C4-2B (cell line): ENCODE measurements at regions not wholly inside any gene's neighbourhood (a gene's known extent, or its start where the extent isn't known, plus 50 kb on each side); places are given as distances from the start of the nearest gene placed in this dataset.

ENCODE experiments used
- H3K27ac ChIP-seq: fragments of 450-650 bp; 2 replicates; pipeline ENCODE4 v1.5.1; 2017
- CTCF ChIP-seq: fragments of 450-650 bp; conservative IDR thresholded peaks from 2 replicates; pipeline ENCODE4 v1.5.1; 2017; ENCODE audit warnings: mild to moderate bottlenecking
- ZFX ChIP-seq: fragments of 450-650 bp; IDR thresholded peaks from 2 replicates; pipeline ENCODE4 v1.6.1; 2017

- TF ChIP-seq CTCF (no peak), ZFX (no peak)
- no peak overlapping the region for H3K27ac ChIP-seq
These were observed 546.6 kb upstream of the CHAC2 start for GRCh38 chr2:53220969-53221368.

- H3K27ac ChIP-seq: no peak overlapping the region
- TF ChIP-seq ZFX (no peak), CTCF (no peak)
These were observed 550.4 kb upstream of the CHAC2 start for GRCh38 chr2:53217250-53217649.

- no peak overlapping the region for H3K27ac ChIP-seq
- no peak for TF ChIP-seq ZFX
- no peak for TF ChIP-seq CTCF
These were observed 550.8 kb upstream of the CHAC2 start for GRCh38 chr2:53216805-53217204.

DNA sequence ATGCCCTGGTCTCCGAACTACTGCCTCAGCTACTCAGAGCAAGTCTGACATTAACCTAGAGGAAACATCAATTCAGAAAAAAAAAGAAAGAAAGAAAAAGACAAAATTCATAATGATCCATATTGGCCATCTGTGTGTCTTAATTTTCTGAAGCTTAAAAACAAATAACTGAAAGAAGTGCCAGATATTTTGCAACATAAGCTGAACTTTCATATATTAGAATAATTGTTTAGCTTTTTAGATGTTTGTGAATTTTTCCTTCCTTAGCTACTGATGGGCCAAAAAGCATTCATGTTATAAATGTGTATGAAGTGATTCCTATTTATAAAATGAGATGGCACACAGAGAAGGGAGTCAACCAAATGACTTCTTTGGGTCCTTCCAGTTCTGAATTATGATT is 555.0 kb upstream of the CHAC2 start:
- no peak overlapping the region for H3K27ac ChIP-seq
- no peak for TF ChIP-seq CTCF
- TF ChIP-seq ZFX: no peak

DNA sequence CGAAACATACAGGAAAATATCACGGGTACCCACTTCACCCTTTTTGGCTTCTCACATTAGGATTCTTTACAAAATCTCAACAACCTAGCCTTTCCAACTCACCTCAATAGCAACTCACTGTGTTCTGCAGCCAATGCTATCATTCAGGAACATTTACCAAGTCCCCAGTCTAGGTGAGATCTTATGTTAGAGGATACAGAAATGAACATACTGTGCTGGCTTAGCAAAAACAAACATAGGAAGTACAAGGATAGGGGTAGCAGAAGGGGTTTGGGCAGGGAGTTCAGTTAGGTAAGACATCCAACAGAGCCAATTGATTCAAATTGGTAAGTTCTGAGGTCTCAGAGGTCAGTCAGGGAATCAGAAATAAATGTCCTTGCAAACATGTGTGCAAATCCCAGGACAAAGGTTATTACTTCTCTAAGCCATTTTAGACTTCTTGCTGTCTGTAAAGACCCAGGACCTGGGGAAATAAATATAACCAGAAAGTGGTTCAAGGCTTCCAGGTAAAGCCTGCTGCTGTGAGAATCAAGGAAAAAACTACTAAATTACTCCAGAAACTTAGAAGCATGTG is 556.3 kb upstream of the CHAC2 start:
- no peak overlapping the region for H3K27ac ChIP-seq
- TF ChIP-seq ZFX: no peak
- TF ChIP-seq CTCF: no peak

DNA sequence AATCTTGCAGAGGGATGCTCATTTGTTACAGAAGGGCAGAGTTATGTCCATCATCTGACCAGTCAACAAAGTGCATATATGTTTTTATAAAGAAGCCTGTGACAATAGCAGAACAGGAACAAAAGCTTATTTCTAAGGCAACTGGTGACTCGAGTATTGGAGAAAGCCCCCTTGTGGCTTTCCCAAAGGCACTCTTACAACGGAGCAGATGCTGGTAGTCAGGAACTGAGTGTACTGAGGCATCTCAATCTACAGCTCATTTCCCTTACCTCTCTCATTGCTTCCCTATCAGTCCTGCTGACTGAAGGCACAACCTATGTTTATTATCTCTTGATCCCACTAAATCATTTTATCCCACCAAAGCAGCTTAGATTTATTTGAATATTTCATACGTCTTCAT is 557.1 kb upstream of the CHAC2 start:
- no peak for TF ChIP-seq ZFX
- TF ChIP-seq CTCF: no peak
- H3K27ac ChIP-seq: no peak overlapping the region

- TF ChIP-seq CTCF: no peak
- TF ChIP-seq ZFX: no peak
- H3K27ac ChIP-seq: no peak overlapping the region
These were observed 557.7 kb upstream of the CHAC2 start for GRCh38 chr2:53209679-53210458.
